DOHH2 (cell line): ENCODE measurements at regions not wholly inside any gene's neighbourhood (a gene's known extent, or its start where the extent isn't known, plus 50 kb on each side); places are given as distances from the start of the nearest gene placed in this dataset.

Experiments
- H3F3A ChIP-seq: fragments of 200-600 bp; sonication (generic), shearing (Covaris generic); 2 replicates; pipeline ENCODE4 v1.6.0; 2016; ENCODE audit warnings: antibody characterized with exemption, mild to moderate bottlenecking; ENCODE audit not compliant: control insufficient read depth, insufficient read depth
- H3K27ac ChIP-seq: fragments of 200-600 bp; sonication (generic); 2 replicates; pipeline ENCODE4 v1.5.1; 2014; ENCODE audit warnings: low read depth, mild to moderate bottlenecking, low read length, moderate library complexity
- H3K27me3 ChIP-seq: fragments of 200-600 bp; sonication (generic); 2 replicates; pipeline ENCODE4 v1.6.1; 2014; ENCODE audit warnings: mild to moderate bottlenecking, low read length, mixed read lengths; ENCODE audit not compliant: control insufficient read depth
- H3K36me3 ChIP-seq: fragments of 200-600 bp; sonication (generic); 2 replicates; pipeline ENCODE4 v1.6.1; 2014; ENCODE audit warnings: mild to moderate bottlenecking, low read length, moderate library complexity, mixed read lengths; ENCODE audit not compliant: control insufficient read depth
- H3K4me1 ChIP-seq: fragments of 200-600 bp; sonication (generic); 2 replicates; pipeline ENCODE4 v1.6.1; 2014; ENCODE audit warnings: mild to moderate bottlenecking, low read length, mixed read lengths; ENCODE audit not compliant: control insufficient read depth
- H3K4me2 ChIP-seq: fragments of 200-600 bp; sonication (generic); 2 replicates; pipeline ENCODE4 v1.6.0; 2014; ENCODE audit warnings: mild to moderate bottlenecking, low read length, moderate library complexity
- H3K4me3 ChIP-seq: fragments of 200-600 bp; sonication (generic); 2 replicates; pipeline ENCODE4 v1.5.1; 2014; ENCODE audit warnings: mild to moderate bottlenecking, low read length, mixed read lengths
- H3K79me2 ChIP-seq: fragments of 200-600 bp; sonication (generic); 2 replicates; pipeline ENCODE4 v1.6.1; 2014; ENCODE audit warnings: mild to moderate bottlenecking, low read length, mixed read lengths; ENCODE audit not compliant: control insufficient read depth
- H3K9me2 ChIP-seq: fragments of 200-600 bp; sonication (generic); replicated peaks from 2 replicates; pipeline ENCODE4 v1.6.1; 2014; ENCODE audit warnings: mild to moderate bottlenecking, low read length, mixed read lengths; ENCODE audit not compliant: control insufficient read depth
- H3K9me3 ChIP-seq: fragments of 200-600 bp; sonication (generic); 2 replicates; pipeline ENCODE4 v1.6.1; 2014; ENCODE audit warnings: antibody characterized with exemption, low read length, mixed read lengths; ENCODE audit not compliant: control insufficient read depth, insufficient read depth
- H4K20me1 ChIP-seq: fragments of 200-600 bp; sonication (generic); 2 replicates; pipeline ENCODE4 v1.6.0; 2014; ENCODE audit warnings: low read depth, mild to moderate bottlenecking, antibody characterized with exemption, low read length, moderate library complexity; ENCODE audit not compliant: control insufficient read depth, insufficient read depth
- CTCF ChIP-seq: fragments of 200-600 bp; sonication (generic); IDR thresholded peaks from one replicate; pipeline ENCODE4 v1.5.1; 2014; ENCODE audit warnings: antibody characterized with exemption, mild to moderate bottlenecking, low read depth, low read length; ENCODE audit not compliant: poor library complexity, severe bottlenecking
- EZH2phosphoT487 ChIP-seq: fragments of 200-600 bp; sonication (generic); IDR thresholded peaks from 2 replicates; pipeline ENCODE4 v1.6.1; 2017; ENCODE audit warnings: borderline replicate concordance, mild to moderate bottlenecking, antibody characterized with exemption, low read length, moderate library complexity, mixed read lengths

- Histone ChIP-seq H3K4me1 (no peaks in the 10 kb centered on the region), H3K9me2 (no peaks in the 10 kb centered on the region), H3K9me3 (no peaks in the 10 kb centered on the region), H3K79me2 (no peaks in the 10 kb centered on the region), H3K4me3 (no peak overlapping the region), H3K36me3 (no peaks in the 10 kb centered on the region), H3F3A (no peaks in the 10 kb centered on the region), H3K27ac (no peak overlapping the region), H3K27me3 (no peaks in the 10 kb centered on the region), H3K4me2 (no peak overlapping the region), H4K20me1 (no peaks in the 10 kb centered on the region)
- no peak for TF ChIP-seq CTCF
- no peak for TF ChIP-seq EZH2phosphoT487
These were observed 68.3 kb upstream of the IFNE start for GRCh38 chr9:21550392-21550791.

- Histone ChIP-seq H3K79me2 (no peaks in the 10 kb centered on the region), H3K27ac (no peak overlapping the region), H3K4me1 (no peaks in the 10 kb centered on the region), H3K4me2 (no peak overlapping the region), H3K9me3 (no peaks in the 10 kb centered on the region), H3K36me3 (no peaks in the 10 kb centered on the region), H3F3A (no peaks in the 10 kb centered on the region), H3K9me2 (no peaks in the 10 kb centered on the region), H3K27me3 (no peaks in the 10 kb centered on the region), H3K4me3 (no peak overlapping the region), H4K20me1 (no peaks in the 10 kb centered on the region)
- TF ChIP-seq CTCF (no peak), EZH2phosphoT487 (no peak)
These were observed 69.3 kb upstream of the IFNE start for GRCh38 chr9:21551401-21551800.

GRCh38 chr9:21552244-21553170, 70.4 kb upstream of the IFNE start:
- Histone ChIP-seq H3K79me2 (no peaks in the 10 kb centered on the region), H3K4me2 (no peak overlapping the region), H3K4me3 (no peak overlapping the region)

More at GRCh38 chr9:21552244-21553170, 70.4 kb upstream of the IFNE start:
- Histone ChIP-seq H3K9me2 (no peaks in the 10 kb centered on the region), H3K9me3 (no peaks in the 10 kb centered on the region), H3K27me3 (no peaks in the 10 kb centered on the region), H3F3A (no peaks in the 10 kb centered on the region), H3K27ac (no peak overlapping the region), H3K36me3 (no peaks in the 10 kb centered on the region), H4K20me1 (no peaks in the 10 kb centered on the region), H3K4me1 (no peaks in the 10 kb centered on the region)
- no peak for TF ChIP-seq EZH2phosphoT487
- TF ChIP-seq CTCF, result no peak
